ENCODE measurements at regions not wholly inside any gene's neighbourhood (a gene's known extent, or its start where the extent isn't known, plus 50 kb on each side); places are given as distances from the start of the nearest gene placed in this dataset.

- TF ChIP-seq CTCF (IDR thresholded peaks at IDR 0.05) (no peak), POLR2A (IDR thresholded peaks at IDR 0.05; ENCODE audit: low read depth) (no peak), POLR2AphosphoS5 (IDR thresholded peaks at IDR 0.05) (no peak), EP300 (IDR thresholded peaks at IDR 0.05) (no peak)
These were observed 415.9 kb upstream of the KCNMB2 start for GRCh38 chr3:178120367-178120766.
